CD1c-positive myeloid dendritic cell (primary cell): ENCODE measurements at regions not wholly inside any gene's neighbourhood (a gene's known extent, or its start where the extent isn't known, plus 50 kb on each side); places are given as distances from the start of the nearest gene placed in this dataset.
"Not testable (repeated sequence)": the region's sequence is repeated elsewhere in the genome, so short reads cannot be mapped to it uniquely, and the experiment has no call there.

ENCODE experiments used
- DNase-seq: peaks from one replicate; pipeline ENCODE4 v3.0.0-alpha.2; 2016; ENCODE audit errors: extremely low spot score

DNA sequence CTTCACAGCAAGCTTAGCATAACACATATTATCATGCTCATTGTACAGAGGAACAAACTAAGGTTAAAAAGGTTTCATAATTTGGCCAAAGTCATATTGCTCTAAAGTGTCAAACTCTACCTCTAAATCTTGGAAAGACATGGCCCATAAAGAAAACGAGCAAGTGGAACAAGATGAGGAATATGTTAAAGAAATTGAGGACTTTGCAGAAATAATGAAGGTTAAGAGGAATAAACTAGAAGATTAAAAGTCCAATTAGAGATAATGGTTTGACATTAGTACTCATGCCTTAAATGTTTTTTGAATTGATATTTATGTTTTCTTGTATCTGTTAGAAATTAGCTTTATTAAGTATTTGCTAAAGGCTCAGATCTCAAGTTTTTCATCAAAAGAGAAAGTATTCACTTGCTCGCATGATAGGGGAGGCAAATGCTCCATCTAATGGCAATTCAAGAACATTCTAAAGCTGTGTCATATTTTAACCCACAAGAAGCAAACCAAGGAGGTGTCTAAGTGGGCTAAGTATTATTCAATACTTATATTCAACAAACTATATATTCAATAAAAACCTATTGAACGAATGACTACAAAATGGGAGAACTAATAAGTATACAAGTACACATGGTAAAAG lies 192.9 kb upstream of the SPTLC3 start:
- DNase-seq: no peak

DNA sequence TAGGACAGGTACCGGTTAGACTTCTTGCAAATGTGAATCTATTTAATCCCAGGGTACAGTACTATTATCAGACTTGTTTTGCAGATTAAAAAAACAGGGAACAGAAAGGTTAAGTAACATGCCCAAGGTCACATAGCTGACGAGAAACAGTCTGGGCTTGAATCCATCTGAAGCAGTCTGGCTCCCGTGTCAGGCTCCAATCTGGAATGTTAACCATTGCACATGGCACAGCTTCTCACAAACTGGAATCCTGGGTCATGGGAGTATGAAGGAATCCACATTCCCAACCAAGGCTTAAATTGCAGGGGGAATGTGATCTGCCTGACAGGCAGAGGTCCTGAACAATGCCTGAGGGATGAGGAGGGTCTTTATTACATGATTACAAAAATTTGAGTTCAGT lies 187.5 kb upstream of the SPTLC3 start:
- DNase-seq: no peak

DNA sequence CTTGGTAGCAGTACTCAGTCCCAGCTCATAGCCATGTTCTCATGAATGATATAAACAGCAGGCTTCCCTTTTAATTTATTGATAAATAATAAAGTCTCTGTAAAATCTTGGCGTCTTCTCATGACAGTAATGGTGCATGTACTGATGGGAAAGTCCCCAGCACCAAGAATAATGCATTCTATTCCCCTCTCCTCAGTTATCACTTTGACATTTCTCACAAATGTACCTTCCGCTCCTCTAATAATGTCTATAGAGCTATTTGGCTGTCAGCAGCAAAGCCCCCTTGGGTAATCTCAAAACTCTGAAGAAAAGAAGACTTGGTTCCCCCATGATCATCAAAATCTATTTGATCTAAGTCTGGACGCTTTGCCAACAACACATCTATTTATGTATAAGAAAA lies 185.0 kb upstream of the SPTLC3 start:
- DNase-seq: no peak

DNA sequence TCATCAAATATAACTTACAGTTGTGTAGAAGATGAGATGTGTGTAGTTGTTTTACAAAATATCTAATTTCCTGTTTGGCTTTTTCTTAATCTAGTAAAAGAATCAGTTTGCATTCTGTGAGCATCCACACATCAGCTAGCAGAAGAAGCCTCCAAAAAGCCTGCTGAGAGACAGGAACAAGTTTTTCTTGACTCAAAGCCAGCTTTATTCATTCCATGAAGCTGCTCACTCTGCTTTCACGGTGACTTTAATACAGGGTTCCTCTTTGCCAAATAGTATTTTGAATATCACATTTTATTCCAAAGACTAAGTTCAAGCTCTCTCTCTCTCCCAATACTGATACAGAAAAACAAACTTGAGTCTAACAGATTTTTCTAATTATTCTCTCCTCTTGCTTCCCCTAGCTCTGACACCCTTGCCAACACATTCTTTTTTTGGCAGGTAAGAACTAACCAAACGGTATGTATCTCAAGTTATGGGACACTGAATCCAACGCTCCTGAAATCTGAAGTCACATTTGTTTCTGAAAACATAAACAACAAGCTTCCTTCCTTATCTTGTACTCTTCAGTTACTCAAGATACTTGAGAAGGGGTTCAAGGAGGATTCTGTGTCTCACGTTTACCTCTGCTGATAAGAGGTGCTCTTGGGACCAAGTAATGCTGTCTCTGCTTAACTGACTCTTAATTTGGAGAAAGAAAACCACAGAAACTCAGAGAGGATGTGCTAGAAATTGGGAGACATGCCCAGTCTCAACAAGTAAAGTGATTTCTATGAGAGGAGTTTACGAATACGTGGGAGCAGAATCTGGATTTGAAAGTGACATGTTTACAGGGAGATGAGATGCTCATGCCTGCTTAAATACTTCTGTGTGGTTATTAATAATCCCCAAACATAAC lies 184.2 kb upstream of the SPTLC3 start:
- DNase-seq: no peak

DNA sequence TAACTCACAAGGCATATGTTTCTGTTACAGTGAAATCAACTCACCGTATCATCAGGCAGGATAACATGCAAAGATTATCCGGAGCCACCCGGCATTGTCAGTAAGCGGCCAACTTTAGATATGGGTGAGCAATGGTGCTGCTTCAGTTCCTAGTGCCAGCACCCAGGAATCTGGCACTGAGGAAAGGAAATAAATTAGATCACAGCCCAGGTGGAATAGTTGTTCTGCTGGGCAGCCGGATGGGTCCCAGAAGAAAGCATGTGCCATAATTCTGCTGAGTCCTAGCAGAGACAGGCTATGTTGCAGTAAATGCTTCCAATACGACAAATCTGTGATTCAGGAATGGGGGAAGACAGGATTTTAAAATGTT lies 183.6 kb upstream of the SPTLC3 start:
- no peak for DNase-seq

DNA sequence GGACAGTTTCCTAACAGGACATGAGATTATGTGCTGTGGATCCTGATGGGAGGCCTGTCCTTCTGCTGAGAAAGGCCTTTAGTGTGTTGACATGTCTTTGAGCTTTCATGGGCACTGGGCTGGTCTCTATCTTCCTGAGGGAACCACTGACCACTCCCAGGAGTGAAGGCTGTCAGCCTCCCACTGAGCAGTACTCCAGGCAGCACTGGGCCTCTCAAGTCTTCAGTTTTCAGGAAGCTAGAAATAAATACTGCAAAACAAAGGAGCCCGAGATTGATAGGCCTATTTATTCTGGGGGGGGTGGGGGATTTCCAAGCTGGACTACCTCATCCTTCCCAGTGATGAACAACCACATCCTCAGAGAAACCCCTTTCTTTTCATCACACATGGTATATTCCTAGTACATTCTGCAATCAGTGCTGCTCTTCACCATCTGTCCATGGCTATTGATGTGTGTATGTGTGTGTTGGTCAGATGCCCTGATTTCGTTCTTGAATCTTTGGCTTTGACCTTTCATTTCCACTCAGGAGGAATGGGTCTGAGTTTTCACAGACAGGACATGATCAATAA lies 180.9 kb upstream of the SPTLC3 start:
- no peak for DNase-seq

DNA sequence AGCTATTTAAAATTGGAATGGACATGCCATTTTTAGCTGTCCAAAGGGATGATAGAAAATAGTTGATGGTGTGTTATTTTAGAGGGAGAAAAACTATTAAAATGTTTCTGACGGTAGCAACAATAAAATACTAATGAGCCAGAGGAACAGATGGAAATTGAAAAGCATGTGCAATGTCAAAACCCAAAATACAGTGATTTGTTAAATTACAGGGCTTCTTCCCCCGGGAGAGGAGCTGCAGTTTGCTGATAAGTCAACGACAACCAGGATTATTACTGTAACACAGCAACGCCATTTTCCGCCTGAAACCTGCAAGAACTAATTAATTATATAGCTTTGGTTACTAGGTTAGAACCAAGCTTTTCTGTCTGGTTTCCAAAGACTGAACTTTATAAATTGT lies 179.6 kb upstream of the SPTLC3 start:
- DNase-seq: no peak

DNA sequence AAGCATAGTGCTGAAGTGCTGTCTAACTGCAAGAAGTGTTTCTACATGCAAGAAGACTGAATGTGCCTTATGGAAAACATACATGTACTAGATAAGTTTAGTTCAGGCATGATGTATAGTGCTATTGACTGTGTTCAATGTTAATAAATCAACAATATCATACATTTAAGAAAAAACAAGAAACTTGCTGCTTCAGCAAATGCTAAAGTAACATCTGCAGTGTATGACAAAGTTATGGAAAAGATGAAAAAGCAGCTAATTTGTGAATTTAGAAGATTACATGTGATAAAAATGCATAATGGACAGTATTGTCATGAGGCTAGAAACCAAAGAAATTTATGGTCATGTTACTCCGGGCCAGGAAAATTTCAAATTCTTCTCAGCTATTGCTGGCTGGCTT lies 174.9 kb upstream of the SPTLC3 start:
- DNase-seq: no peak

DNA sequence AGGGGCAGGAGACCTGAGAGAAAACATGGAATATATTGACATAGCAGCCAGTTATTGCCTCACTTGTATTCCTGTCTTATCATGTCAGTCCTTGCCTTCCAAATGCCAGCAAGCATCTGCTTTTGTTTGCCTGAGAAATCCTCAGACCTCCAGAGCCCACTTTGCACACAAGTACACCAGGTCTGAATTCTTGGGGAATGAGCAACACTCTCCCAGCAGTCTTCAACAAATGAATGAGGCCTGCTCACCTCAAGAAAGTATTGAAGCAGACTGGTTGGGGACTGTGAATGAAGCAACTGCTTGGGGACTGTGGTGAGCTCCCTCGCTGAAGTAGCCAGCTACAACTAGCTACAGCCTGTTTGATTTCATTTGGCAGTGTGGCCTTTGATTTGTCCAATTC lies 172.8 kb upstream of the SPTLC3 start:
- no peak for DNase-seq

DNA sequence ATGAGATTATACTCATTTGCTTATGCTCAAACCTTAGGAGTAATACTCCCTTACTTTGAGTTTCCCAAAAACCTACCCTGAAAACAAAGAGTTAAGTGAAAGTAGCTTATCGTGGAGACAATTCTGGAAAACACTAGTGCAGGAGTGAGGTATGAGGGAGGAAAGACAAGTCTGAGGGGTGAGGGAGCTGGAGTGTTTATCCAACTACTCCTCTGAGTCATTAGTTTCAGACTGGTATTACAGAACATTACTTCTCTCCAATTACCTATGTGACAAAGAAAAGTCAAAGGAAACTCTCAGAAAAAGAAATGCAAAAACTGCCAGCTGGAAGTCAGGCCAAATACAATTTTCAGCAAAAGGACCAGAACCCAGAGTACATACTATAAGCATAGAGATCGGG lies 171.1 kb upstream of the SPTLC3 start:
- DNase-seq: no peak

DNA sequence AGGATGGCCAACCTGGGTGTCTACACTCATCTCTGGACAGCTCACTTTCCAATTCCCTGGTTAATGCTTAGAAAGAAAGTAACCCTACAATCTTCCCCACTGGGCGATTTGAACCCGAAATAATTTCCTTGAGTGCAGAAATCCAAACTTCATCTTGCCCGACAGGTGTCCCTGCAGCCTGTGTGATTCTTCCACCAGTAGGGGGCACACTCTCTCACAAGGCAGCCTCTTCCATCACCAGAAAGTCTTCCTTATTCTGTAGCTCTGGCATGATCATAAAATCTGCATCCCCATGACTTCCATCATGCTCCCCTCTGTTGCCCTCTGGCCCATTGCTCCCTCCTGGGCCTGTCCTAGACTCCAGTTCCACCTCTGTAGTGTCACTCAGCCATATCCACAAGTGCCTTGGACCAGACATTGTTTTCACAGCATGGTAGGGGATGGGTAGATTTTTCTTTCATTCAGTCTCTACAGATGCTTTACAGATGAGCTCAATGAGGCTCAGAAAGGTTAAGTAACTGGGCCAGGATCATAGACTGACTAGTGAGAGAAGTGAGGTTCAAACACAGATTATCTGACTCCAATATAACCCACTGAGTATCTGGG lies 170.4 kb upstream of the SPTLC3 start:
- no peak for DNase-seq

DNA sequence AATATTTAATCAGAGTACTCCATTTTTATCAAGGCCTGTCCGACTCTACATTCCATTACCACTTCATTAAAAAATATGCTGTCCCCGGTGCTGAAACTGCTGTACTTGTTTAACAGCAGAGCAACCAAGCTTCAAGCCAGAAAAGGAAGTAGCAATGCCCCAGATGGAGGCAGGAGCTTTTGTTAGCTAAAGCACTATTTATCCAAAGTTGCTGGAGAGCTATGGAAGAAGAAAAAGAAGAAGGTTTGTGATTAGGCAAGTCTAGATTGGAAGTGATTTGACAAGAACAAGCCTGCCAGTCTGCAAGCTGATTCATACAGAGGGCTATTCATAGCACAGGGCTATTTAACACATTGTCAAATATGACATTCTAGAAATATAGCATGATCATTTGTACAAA lies 160.9 kb upstream of the SPTLC3 start:
- DNase-seq: no peak

DNA sequence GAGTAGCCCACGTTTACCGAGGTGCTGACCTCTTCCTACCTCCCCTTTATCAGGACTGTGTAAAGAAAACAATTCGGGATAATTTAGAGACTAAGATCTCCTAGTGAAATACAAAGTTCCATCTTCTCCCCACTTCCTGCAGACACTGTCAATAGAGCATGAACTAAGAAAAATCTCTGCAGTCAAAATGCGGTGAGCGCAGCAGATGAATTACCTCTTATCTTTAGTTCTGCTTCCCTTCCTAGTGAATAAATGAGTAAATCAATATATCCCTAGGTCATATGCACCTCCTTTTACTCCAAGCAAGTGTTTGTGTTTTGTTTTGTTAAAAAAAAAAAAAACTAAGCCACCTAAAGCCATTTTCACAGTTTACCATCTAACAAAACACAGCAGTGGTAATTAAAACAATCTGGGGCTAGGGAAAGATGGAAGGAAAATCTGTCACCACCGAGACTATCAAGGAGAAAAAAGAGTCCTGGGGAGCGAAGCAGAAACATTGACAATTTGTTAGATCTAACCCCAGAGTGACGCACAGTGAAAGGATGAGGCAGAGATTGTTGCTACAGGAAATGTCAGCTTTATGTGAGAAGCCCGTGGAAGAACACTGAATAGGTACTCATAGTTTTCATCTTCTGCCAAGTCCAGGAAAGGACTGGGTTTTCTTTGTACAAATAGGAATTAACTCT lies 159.4 kb upstream of the SPTLC3 start:
- no peak for DNase-seq

DNA sequence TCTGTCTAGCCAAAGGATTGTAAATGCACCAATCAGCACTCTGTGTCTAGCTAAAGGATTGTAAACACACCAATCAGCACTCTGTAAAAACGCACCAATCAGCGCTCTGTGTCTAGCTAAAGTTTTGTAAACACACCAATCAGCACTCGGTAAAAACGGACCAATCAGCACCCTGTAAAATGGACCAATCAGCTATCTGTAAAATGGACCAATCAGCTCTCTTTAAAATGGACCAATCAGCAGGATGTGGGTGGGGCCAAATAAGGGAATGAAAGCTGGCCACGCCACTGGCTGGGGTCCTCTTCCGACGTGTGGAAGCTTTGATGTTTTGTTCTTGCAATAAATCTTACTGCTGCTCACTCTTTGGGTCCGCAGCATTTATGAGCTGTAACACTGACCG lies 151.1 kb upstream of the SPTLC3 start:
- not testable (repeated sequence) for DNase-seq

DNA sequence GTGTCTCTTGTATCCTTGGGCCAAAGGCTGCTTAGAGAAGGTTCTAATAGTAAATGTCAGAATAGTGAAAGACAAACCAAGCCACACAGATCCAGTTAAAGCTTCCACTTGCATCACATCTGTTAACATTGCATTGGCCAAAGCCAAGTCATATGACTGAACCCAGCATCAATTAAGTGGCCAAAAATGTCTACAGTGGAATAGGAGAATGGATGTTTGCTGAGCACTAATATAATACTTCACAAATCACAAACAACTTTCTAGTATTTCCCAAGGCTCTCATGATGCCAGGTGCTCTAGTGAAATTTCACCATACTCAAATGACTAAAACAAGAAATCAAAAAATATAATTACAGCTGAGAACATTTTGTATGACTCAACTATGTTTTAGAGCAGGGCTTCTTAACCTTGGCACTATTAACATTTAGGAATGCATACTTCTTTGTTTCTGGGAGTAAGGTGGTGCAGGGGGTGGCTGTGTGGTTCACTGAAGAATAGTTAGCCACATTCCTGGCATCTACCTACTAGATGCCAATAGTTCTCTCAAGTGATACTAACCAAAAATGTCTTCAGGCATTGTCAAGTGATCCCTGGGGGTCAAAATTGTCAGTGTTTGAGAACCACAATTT lies 148.0 kb upstream of the SPTLC3 start:
- no peak for DNase-seq

DNA sequence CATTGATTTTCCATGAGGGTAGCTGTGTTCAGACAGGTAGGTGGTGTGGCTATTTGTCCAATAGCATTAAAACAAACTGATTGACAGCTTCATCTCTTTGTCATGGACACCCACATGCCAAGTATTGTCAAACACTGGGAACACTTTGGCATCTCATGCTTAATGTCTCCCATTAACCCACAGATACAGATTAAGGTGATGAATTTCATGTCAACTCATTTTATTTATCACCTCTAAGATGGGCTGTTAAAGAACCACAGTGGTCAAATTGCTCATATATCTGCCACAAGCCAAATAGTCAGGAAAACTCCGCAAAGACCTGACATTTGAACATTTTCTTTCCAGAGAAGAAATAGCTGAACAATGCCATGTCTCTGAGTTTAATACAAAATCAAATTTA lies 139.1 kb upstream of the SPTLC3 start:
- no peak for DNase-seq

DNA sequence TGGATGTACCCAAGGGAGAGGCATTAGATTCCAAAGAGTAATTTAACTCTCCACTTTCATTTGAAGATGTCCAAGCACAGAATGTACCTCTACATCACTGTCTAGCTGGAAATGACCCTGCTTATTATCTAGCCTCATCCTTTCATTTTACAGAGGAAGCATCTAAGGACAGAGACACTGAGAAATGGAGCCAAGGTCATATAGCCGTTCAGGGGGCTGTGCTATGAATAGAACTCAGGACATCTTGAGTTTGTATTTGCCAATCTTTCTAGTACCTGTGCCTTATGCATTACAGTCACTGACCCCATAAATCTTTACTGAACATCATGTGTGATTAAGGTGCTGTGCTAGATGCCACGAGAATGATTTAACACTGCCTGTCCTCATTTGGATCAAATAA lies 138.2 kb upstream of the SPTLC3 start:
- no peak for DNase-seq

DNA sequence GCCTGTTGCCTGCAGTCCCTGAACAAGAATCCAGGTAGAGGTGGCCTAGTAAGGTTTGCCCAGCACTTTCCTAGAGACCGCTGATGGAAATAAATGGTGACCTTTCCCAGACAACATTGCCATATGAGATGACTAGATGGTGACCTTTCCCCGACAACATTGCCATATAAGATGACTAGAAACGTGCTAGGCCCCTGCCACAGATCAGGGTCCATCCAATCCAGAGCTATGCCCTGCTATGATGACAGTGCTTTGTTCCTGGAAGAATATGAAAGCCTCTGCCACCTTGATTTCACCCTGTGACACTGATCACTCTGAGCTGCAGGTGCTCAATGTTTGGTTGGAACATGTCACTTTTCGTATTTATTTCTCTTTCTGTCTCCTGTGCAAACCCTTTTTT lies 133.8 kb upstream of the SPTLC3 start:
- no peak for DNase-seq

DNA sequence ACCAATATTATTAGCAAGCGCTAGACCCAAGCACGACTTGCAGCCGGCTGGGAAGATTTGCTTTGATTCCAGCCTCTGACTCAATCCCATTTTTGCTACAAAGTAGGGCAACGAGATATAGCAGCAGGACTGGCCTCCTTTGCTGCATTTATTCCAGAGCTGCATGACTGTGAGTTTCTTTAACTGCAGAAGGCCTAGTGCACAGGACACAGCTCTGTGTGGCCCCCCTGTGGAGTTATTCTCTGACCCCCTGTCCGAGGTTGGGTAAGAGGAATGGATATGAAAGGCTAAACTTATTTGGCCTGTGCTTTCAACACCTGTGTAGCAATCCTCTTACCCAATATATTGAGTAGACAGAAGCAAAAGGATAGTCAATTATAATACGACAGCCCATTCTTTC lies 133.3 kb upstream of the SPTLC3 start:
- DNase-seq: no peak

DNA sequence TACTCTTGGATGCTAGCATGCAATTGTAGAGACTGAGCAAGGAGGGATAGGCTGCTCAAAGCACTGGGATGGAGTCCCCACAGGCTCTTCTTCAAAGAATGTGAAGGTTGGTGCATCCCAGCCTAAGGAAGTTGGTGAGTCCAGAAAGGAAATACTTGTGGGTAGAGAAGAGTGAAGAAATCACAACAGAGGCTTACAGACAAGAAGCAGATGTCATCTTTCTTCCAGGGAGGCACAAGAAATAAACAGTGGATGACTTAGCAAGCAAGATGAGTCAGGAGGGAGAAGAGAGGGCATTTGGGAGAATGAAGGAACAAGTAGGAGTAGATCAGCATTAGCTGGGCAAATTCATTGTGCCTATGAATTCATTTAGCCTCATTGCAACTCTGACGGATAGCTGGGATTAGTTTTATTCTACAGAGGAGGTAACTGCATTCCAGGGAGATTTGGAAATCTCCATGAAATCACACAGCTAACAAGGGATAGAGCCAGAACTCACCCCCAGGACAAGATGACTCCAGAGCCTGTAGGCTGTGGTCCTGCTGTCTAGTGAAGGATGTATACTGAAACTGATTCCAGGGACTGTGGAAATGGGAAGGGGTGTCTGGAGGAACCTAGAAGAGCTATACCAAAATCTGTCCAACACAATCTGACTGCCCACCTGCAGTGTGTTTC lies 125.8 kb upstream of the SPTLC3 start:
- DNase-seq: no peak

DNA sequence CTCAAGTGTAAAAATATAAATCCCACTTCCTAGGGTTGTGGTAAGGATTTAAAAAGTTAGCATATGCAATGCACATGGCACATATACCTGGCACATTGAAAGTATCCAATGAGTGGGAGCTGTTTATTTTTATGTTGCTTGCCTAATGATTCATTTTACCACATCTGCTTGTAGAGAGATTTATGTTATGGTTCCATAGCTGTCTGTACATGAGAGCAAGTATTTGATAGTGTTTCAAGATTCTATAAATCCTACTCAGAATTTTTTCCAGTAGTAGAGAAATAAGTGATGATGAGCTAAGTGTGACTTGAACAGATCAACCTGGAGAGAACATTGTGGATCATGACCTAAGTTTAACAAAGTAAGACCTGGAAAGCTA lies 125.3 kb upstream of the SPTLC3 start:
- no peak for DNase-seq
